ENCODE measurements at regions not wholly inside any gene's neighbourhood (a gene's known extent, or its start where the extent isn't known, plus 50 kb on each side); places are given as distances from the start of the nearest gene placed in this dataset.

DNA sequence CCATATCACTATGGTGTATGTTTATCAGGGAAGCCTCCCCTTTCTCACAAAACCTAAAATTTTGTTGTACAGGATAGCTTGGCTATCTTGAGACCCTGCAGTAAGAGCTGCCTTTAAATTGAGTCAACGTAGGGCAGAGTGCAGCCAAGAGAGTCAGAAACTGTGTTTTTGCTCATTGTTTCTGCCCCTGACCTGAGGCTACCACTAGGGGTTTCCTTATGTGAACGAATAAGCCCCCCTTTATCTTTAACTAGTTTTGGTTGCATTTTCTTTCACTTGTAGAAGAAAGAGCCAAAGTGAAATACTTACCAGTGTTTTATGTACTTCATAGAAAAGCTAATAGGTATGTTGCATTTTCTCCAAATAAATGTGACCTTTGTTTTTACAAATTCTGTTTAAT is 149.9 kb upstream of the TMC3 start:
- TF ChIP-seq RCOR1 (IDR thresholded peaks at IDR 0.05; ENCODE audit: low read length) (no peak), TEAD4 (IDR thresholded peaks at IDR 0.05; ENCODE audit: borderline replicate concordance, insufficient read depth) (no peak), POLR2AphosphoS5 (IDR thresholded peaks at IDR 0.05; ENCODE audit: low read depth, low read length) (no peak)
